ENCODE measurements at regions not wholly inside any gene's neighbourhood (a gene's known extent, or its start where the extent isn't known, plus 50 kb on each side); places are given as distances from the start of the nearest gene placed in this dataset.

- TF ChIP-seq, protein P1, sequence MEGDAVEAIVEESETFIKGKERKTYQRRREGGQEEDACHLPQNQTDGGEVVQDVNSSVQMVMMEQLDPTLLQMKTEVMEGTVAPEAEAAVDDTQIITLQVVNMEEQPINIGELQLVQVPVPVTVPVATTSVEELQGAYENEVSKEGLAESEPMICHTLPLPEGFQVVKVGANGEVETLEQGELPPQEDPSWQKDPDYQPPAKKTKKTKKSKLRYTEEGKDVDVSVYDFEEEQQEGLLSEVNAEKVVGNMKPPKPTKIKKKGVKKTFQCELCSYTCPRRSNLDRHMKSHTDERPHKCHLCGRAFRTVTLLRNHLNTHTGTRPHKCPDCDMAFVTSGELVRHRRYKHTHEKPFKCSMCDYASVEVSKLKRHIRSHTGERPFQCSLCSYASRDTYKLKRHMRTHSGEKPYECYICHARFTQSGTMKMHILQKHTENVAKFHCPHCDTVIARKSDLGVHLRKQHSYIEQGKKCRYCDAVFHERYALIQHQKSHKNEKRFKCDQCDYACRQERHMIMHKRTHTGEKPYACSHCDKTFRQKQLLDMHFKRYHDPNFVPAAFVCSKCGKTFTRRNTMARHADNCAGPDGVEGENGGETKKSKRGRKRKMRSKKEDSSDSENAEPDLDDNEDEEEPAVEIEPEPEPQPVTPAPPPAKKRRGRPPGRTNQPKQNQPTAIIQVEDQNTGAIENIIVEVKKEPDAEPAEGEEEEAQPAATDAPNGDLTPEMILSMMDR (IDR thresholded peaks at IDR 0.05; ENCODE audit: low read depth, low read length), result no peak
- TF ChIP-seq POLR2A (IDR thresholded peaks at IDR 0.05; ENCODE audit: extremely low read depth, insufficient read length) (no peak), MAX (IDR thresholded peaks at IDR 0.05; ENCODE audit: low read depth, low read length) (no peak), MYC (IDR thresholded peaks at IDR 0.05; ENCODE audit: low read depth, low read length) (no peak)
Measured at GRCh38 chr3:13173186-13173585, 100.0 kb upstream of the IQSEC1 start.

Data from NB4 (cell line).